HG03378 (cell line): ENCODE measurements at regions not wholly inside any gene's neighbourhood (a gene's known extent, or its start where the extent isn't known, plus 50 kb on each side); places are given as distances from the start of the nearest gene placed in this dataset.

Experiments
- ATAC-seq: cut with Tn5 transposase; IDR thresholded peaks from one replicate; pipeline ENCODE4 v1.9.1; 2021; ENCODE audit warnings: mild to moderate bottlenecking, moderate library complexity; ENCODE audit not compliant: unreplicated experiment

GRCh38 chr4:138535316-138535715 lies 293.2 kb upstream of the SLC7A11 start:
- ATAC-seq = no peak

DNA sequence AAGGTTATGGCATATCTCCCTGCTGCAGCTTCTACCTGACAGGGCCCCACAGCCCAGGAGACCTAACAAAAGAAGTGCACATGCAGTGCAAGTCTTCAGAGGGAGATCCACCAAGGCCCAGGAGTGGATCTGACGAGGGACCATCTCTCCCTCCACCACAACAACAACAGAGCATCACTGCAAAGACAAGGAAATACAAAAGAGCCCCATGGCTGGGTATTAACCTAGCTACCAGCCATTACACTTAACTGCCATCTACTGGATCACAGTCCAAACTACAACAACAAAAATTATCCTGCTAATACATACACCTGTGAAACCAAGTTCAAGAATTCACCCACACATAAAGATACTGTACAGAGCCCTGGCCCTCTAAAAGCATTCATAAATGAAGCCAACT lies 280.2 kb upstream of the SLC7A11 start:
- peak; percentile 82 for ATAC-seq

DNA sequence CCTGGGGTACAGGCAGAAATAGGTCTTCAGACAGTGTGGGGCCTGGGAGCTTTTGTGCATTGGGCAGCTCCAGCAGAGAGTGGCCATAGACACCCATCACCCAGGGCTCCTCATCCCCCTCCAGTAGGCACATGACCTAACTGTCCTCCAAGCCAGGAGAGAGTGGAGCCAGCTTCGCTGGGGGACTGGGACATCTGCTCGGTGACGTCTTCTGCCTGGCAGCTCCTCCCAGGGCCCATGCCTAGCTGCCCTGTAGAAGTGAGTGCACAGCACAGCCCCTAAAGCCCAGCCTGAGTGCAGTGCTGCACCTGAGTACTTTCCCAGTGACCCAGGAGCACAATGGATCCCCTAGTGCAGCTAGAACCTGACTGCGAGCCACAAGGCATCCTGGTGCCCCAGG lies 279.7 kb upstream of the SLC7A11 start:
- ATAC-seq = no peak

GRCh38 chr4:138519436-138519835 lies 277.3 kb upstream of the SLC7A11 start:
- ATAC-seq = no peak

DNA sequence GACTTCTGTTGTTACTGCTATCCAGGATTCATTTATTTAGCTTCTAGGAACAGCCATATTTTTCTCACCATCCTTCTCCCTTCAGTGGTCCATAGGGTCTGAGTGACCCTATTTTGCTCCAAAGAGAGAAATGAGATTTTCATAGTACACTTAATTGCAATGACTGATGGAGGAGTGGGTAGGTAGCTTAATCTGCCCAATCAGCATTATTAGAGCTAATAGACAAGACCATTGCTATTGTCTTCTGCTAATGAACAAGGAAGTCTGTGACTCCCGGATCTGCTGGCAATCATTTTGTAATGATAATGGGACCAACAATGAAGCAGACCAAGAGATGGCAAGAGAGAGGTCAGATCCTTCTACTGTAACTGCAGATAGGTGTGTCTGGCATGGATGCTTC lies 271.4 kb upstream of the SLC7A11 start:
- ATAC-seq = no peak

DNA sequence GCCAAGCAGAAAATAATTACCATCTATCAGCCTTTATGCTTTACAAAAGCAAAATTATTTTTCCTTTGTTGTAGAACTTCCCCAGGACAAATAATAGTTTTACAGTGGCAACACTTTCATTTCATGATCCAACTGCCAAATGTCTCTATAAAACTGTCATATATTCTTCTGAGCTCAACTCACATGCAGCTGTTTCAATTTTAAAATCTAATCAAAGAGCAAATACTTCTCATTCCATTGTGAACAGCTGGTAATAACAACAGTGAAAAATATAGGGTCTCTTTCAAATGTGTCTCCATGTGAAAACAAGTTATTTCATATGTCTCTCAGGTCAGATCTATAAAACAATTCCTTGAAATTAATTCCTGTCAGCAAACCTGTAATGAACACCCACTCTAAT lies 270.6 kb upstream of the SLC7A11 start:
- no peak for ATAC-seq

GRCh38 chr4:138510053-138510452 lies 267.9 kb upstream of the SLC7A11 start:
- no peak for ATAC-seq

- ATAC-seq = no peak
Observed at GRCh38 chr4:138509346-138509745, 267.2 kb upstream of the SLC7A11 start.

DNA sequence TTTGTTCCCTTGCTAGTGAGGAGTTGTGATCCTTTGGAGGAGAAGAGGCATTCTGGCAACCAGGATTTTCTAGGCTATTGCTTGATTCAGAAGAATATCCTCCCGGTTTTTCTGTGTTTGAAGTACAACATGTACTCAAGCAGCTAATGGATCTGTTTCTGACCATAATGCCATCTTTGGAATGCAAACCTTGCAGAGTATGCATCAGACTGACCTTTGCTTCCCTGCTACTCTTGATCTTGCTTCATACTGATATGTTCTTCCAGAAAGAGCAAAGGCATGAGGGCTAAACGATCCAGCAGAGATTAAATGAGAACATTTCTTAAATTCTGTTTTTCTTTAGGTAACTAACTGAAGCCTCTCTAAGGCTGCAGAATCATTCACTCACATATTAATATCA lies 265.4 kb upstream of the SLC7A11 start:
- no peak for ATAC-seq

DNA sequence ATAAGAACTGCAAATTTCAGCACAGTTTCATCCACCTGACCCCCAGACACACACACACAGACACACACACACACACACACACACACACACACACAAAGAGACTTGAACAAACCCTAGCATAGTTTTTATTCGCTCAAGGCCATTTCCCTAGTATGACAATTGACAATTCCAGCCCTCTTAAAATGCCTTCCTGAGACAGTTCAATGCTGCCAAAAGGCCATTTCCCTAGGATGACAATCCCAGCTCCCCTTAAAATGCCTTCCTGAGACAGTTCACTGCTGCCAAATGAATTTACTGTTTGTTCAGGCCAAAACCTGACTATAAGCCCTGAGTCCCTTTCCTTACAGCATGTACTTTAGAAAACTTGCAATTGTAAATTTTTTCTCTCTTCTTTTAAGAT lies 259.5 kb upstream of the SLC7A11 start:
- no peak for ATAC-seq

DNA sequence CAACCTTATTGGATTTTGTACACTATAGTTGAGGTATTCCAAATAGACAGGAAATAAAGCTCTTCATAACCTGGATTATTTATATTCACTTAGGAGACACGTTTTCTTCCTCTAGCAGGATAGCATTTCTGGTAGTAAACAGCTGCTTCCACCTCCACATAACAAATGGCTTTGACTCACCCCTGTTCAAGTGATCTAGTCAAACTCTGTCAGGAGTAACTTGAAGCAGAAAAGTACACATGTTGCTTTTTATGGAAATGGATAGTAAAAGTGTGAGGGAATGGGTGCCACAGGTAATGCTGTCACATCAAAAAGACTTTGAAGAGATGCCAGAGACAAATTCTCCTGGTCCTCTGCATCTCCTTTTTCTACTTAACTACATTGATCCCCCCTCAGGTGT lies 258.7 kb upstream of the SLC7A11 start:
- ATAC-seq = no peak

GRCh38 chr4:138499627-138500026 lies 257.5 kb upstream of the SLC7A11 start:
- no peak for ATAC-seq

GRCh38 chr4:138494931-138495330 lies 252.8 kb upstream of the SLC7A11 start:
- ATAC-seq = no peak

- ATAC-seq = no peak
Observed at GRCh38 chr4:138494116-138494515, 252.0 kb upstream of the SLC7A11 start.

- no peak for ATAC-seq
Observed at GRCh38 chr4:138492176-138492575, 250.0 kb upstream of the SLC7A11 start.

GRCh38 chr4:138488533-138488932 lies 246.4 kb upstream of the SLC7A11 start:
- no peak for ATAC-seq

DNA sequence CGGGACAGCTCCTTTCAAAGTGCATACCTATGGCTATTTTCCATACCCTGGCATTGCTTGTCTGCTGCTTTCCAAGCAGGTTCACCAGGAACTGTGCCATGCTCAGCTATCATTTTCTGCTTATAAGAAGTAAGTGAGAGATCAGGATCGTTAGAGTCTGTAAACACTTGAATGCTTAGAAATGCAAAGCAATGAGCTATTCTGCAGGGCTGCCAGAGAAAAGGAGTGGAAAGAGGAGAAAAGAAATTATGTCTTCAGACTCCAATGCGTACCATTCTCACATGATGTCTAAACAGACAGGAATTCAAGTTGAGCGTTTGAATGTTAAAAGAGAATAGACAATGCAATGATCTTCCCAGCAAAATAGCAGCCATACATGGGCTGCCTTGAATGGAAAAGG lies 245.5 kb upstream of the SLC7A11 start:
- no peak for ATAC-seq

DNA sequence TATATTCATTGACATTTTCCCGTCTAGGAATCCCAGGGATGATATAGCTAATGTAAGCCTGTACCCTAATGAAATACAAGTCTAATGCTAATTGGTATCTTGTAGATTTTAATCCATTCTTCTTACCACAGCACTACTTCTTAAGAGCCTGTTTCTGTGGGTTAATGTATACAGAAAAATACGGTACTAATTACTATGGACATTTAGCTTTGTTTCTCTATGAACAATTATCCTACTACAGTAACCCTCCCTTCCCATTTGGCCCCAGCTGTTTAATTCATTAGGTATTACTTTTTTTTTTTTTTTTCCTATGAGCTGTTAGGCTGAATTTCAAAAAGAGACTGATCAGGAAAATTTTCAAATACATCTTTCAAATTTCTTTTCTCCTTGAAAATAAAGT lies 245.1 kb upstream of the SLC7A11 start:
- no peak for ATAC-seq

DNA sequence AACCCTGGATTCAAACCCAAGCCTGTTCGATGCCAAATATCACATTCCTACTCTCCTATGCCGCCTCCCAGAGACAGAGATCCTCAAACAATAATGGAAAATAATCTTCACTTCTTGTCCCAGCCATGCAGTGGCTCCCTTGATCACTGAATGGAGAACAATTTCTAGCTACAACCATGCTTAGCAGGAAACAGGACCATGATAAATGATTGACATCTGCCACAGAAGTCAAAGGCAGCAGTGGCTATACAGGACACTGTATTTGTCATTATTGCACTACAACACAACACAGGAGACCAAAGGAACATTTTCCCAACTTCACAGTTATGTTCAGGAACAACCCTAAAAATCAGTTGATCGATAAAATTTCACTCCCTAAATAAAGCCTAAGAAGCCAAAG lies 243.3 kb upstream of the SLC7A11 start:
- ATAC-seq = no peak

- ATAC-seq = no peak
Observed at GRCh38 chr4:138475116-138475515, 233.0 kb upstream of the SLC7A11 start.

GRCh38 chr4:138473339-138473738 lies 231.2 kb upstream of the SLC7A11 start:
- no peak for ATAC-seq

DNA sequence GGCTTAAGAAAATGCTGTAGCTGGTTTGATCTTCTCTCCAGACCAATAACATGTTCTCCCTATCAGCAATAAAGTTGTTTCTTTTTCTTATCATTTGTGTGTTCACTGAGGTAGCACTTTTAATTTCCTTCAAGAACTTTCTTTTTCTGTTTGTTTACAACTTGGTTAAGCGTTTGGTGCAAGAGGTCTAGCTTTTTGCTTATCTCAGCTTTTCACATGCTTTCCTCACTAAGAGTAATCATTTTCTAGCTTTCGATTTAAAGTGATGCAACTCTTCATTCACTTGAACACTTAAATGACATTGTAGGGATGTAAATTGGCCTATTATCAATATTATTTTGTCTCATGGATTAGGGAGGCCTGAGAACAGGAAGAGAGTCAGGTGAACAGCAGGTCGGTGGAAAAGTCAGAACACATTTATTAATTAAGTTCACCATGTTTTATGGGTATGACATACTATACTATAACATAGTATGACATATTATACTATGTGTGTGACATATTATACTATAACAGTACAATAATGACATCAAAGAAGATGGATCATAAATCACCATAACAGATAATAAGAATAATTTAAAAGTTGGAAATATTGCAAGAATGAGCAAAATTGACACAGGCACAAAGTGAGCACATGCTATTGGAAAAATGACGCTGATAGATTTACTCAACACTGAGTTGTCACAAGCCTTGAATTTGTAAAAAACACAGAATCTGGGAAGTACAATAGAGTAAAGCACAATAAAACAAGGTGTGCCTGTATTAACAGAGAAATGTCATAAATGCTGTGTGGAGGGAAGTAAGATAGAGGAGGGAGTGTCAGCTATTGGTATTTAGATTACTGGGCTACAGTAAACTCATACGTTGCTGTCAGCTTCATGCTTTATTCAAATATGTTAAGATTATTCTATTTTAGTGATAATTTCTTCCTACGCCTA lies 218.6 kb upstream of the SLC7A11 start:
- ATAC-seq = no peak

GRCh38 chr4:138458751-138459150 lies 216.6 kb upstream of the SLC7A11 start:
- ATAC-seq = no peak
